ENCODE measurements at regions not wholly inside any gene's neighbourhood (a gene's known extent, or its start where the extent isn't known, plus 50 kb on each side); places are given as distances from the start of the nearest gene placed in this dataset.

DNA sequence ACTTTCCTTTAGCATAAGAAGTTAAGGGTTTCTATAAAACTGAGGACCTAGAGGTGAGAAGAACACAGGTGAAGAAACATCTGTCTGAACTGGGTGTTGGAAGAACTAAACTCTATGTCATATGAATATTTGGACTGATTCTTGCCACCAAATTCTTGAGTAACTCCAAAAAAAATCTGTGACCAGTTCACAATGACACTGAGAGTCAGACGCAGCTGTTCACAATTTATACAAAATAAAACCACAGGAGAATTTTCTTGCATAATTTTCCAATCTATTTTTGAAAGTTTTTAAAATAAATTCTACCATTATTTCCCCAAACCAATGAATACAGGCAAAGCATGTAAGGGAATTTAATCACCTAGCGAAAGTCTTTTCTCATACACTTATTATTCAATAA, 148.1 kb upstream of the TCF21 start:
- Histone ChIP-seq H3K9me3 (no peaks in the 10 kb centered on the region), H3K4me3 (no peak overlapping the region), H3K36me3 (no peaks in the 10 kb centered on the region), H3K27me3 (no peaks in the 10 kb centered on the region), H3K4me1 (no peaks in the 10 kb centered on the region), H3K27ac (no peak overlapping the region)
- ATAC-seq (no peak), DNase-seq (no peak)
- intact Hi-C loops (cut with DNase I) = no loop called here
- TF ChIP-seq, protein P1, sequence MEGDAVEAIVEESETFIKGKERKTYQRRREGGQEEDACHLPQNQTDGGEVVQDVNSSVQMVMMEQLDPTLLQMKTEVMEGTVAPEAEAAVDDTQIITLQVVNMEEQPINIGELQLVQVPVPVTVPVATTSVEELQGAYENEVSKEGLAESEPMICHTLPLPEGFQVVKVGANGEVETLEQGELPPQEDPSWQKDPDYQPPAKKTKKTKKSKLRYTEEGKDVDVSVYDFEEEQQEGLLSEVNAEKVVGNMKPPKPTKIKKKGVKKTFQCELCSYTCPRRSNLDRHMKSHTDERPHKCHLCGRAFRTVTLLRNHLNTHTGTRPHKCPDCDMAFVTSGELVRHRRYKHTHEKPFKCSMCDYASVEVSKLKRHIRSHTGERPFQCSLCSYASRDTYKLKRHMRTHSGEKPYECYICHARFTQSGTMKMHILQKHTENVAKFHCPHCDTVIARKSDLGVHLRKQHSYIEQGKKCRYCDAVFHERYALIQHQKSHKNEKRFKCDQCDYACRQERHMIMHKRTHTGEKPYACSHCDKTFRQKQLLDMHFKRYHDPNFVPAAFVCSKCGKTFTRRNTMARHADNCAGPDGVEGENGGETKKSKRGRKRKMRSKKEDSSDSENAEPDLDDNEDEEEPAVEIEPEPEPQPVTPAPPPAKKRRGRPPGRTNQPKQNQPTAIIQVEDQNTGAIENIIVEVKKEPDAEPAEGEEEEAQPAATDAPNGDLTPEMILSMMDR (IDR thresholded peaks at IDR 0.05) = no peak

- Histone ChIP-seq H3K9me3 (no peaks in the 10 kb centered on the region), H3K4me1 (no peaks in the 10 kb centered on the region), H3K36me3 (no peaks in the 10 kb centered on the region), H3K27ac (no peak overlapping the region), H3K4me3 (no peak overlapping the region), H3K27me3 (no peaks in the 10 kb centered on the region)
- ATAC-seq (no peak), DNase-seq (no peak)
- intact Hi-C loops (cut with DNase I) = no loop called here
- TF ChIP-seq, protein P1 (IDR thresholded peaks at IDR 0.05) = no peak
These were observed 147.5 kb upstream of the TCF21 start for GRCh38 chr6:133741375-133741861.

DNA sequence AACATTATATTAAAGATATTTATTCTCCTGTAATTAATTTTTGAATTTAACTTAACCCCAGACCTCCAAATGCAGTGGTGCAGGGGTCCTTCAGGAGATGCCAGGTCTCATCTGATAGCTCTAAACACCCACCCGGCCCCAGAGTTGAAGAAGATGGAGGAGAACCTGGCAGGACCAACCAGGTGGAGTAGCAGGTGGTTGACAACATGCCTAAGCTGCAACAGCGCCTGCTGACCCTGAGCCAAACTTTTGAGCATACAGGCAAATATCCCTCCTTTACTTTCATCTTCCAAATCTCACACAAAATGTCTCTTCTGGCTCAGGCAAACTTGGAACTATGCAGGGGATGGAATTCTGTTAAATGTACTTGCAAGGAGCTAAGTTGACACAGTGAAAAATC, 145.3 kb upstream of the TCF21 start:
- Histone ChIP-seq H3K27me3 (no peaks in the 10 kb centered on the region), H3K4me3 (no peak overlapping the region), H3K4me1 (no peaks in the 10 kb centered on the region), H3K36me3 (no peaks in the 10 kb centered on the region), H3K9me3 (no peaks in the 10 kb centered on the region), H3K27ac (no peak overlapping the region)
- DNase-seq (no peak), ATAC-seq (no peak)
- TF ChIP-seq, protein P1 (IDR thresholded peaks at IDR 0.05) = no peak
- intact Hi-C loops (cut with DNase I) = no loop called here

- no peaks in the 10 kb centered on the region for H3K9me3 ChIP-seq
- ATAC-seq (no peak), DNase-seq (no peak)
- no peaks in the 10 kb centered on the region for H3K4me1 ChIP-seq
- H3K27me3 ChIP-seq = no peaks in the 10 kb centered on the region
- no peak overlapping the region for H3K4me3 ChIP-seq
- H3K36me3 ChIP-seq = no peaks in the 10 kb centered on the region
- no peak overlapping the region for H3K27ac ChIP-seq
- intact Hi-C loops (cut with DNase I) = no loop called here
- TF ChIP-seq, protein P1 (IDR thresholded peaks at IDR 0.05) = no peak
These were observed 142.5 kb upstream of the TCF21 start for GRCh38 chr6:133746417-133746770.

- H3K4me1 ChIP-seq = no peaks in the 10 kb centered on the region
- H3K27me3 ChIP-seq = no peaks in the 10 kb centered on the region
- H3K9me3 ChIP-seq = no peaks in the 10 kb centered on the region
- no peaks in the 10 kb centered on the region for H3K36me3 ChIP-seq
- intact Hi-C loops (cut with DNase I) = no loop called here
- H3K27ac ChIP-seq = no peak overlapping the region
- DNase-seq (peak in 2 of 4 donors; percentile 57 to 74), ATAC-seq (peak; percentile 52)
- H3K4me3 ChIP-seq = no peak overlapping the region
- TF ChIP-seq, protein P1 (IDR thresholded peaks at IDR 0.05) = no peak
These were observed 140.3 kb upstream of the TCF21 start for GRCh38 chr6:133748628-133749027.
